HG02623 (cell line): ENCODE measurements at regions not wholly inside any gene's neighbourhood (a gene's known extent, or its start where the extent isn't known, plus 50 kb on each side); places are given as distances from the start of the nearest gene placed in this dataset.

ENCODE experiments used
- ATAC-seq: cut with Tn5 transposase; IDR thresholded peaks from one replicate; pipeline ENCODE4 v1.9.1; 2021; ENCODE audit warnings: moderate library complexity; ENCODE audit not compliant: unreplicated experiment

- ATAC-seq = no peak
These were observed 128.1 kb downstream of the FANCF start for GRCh38 chr11:22497474-22497873.

- ATAC-seq = no peak
These were observed 133.9 kb downstream of the FANCF start for GRCh38 chr11:22491555-22492225.

- no peak for ATAC-seq
These were observed 142.0 kb downstream of the SLC17A6 start for GRCh38 chr11:22479971-22480720.

GRCh38 chr11:22479208-22479607 is 141.0 kb downstream of the SLC17A6 start:
- no peak for ATAC-seq

GRCh38 chr11:22478169-22478568 is 140.0 kb downstream of the SLC17A6 start:
- no peak for ATAC-seq

- no peak for ATAC-seq
These were observed 139.1 kb downstream of the SLC17A6 start for GRCh38 chr11:22477312-22477711.

- no peak for ATAC-seq
These were observed 138.4 kb downstream of the SLC17A6 start for GRCh38 chr11:22476589-22476988.

- ATAC-seq = no peak
These were observed 136.4 kb downstream of the SLC17A6 start for GRCh38 chr11:22474616-22475015.

- ATAC-seq = no peak
These were observed 135.4 kb downstream of the SLC17A6 start for GRCh38 chr11:22473586-22473985.

GRCh38 chr11:22472306-22472705 is 134.1 kb downstream of the SLC17A6 start:
- ATAC-seq = no peak

GRCh38 chr11:22471385-22471784 is 133.2 kb downstream of the SLC17A6 start:
- no peak for ATAC-seq

GRCh38 chr11:22467741-22468140 is 129.6 kb downstream of the SLC17A6 start:
- no peak for ATAC-seq

GRCh38 chr11:22467248-22467647 is 129.1 kb downstream of the SLC17A6 start:
- no peak for ATAC-seq

GRCh38 chr11:22466809-22467208 is 128.6 kb downstream of the SLC17A6 start:
- ATAC-seq = no peak

GRCh38 chr11:22466351-22466750 is 128.2 kb downstream of the SLC17A6 start:
- no peak for ATAC-seq

- ATAC-seq = no peak
These were observed 127.4 kb downstream of the SLC17A6 start for GRCh38 chr11:22465620-22466019.

GRCh38 chr11:22461626-22462025 is 123.4 kb downstream of the SLC17A6 start:
- ATAC-seq = no peak

GRCh38 chr11:22460181-22460580 is 122.0 kb downstream of the SLC17A6 start:
- ATAC-seq = no peak

GRCh38 chr11:22459048-22459447 is 120.9 kb downstream of the SLC17A6 start:
- no peak for ATAC-seq

- ATAC-seq = no peak
These were observed 120.0 kb downstream of the SLC17A6 start for GRCh38 chr11:22458161-22458560.

GRCh38 chr11:22456993-22457762 is 119.0 kb downstream of the SLC17A6 start:
- ATAC-seq = no peak
